22Rv1 (cell line): ENCODE measurements at regions not wholly inside any gene's neighbourhood (a gene's known extent, or its start where the extent isn't known, plus 50 kb on each side); places are given as distances from the start of the nearest gene placed in this dataset.

Source experiments
- ZFX ChIP-seq: fragments of 450-650 bp; IDR thresholded peaks from 2 replicates; pipeline ENCODE4 v1.6.1; 2017; ENCODE audit warnings: antibody characterized with exemption, borderline replicate concordance
- TF ChIP-seq, protein P1 (sequence below): fragments of 450-650 bp; IDR thresholded peaks from 2 replicates; pipeline ENCODE4 v1.5.1; 2017; ENCODE audit warnings: mild to moderate bottlenecking

DNA sequence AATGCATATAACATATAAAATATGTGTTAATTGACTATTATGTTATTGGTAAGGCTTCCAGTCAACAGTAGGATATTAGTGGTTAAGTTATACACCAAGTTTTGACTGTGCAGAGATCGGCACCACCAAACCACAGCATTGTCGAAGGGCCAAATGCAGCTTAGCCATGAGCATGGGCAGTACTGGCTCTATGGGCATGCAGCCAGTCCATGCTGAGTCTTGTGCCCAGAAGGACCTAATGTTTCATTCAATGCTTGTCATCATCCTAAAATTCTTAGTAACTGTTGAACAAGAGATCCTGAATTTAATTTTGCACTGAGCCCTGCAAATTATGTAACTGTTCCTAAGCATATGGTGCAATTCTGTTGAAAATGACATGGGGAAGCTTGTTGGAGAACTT, 233.4 kb upstream of the HS3ST3A1 start:
- TF ChIP-seq, protein P1, sequence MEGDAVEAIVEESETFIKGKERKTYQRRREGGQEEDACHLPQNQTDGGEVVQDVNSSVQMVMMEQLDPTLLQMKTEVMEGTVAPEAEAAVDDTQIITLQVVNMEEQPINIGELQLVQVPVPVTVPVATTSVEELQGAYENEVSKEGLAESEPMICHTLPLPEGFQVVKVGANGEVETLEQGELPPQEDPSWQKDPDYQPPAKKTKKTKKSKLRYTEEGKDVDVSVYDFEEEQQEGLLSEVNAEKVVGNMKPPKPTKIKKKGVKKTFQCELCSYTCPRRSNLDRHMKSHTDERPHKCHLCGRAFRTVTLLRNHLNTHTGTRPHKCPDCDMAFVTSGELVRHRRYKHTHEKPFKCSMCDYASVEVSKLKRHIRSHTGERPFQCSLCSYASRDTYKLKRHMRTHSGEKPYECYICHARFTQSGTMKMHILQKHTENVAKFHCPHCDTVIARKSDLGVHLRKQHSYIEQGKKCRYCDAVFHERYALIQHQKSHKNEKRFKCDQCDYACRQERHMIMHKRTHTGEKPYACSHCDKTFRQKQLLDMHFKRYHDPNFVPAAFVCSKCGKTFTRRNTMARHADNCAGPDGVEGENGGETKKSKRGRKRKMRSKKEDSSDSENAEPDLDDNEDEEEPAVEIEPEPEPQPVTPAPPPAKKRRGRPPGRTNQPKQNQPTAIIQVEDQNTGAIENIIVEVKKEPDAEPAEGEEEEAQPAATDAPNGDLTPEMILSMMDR, result no peak
- no peak for TF ChIP-seq ZFX
